ENCODE measurements at regions not wholly inside any gene's neighbourhood (a gene's known extent, or its start where the extent isn't known, plus 50 kb on each side); places are given as distances from the start of the nearest gene placed in this dataset.
"Not testable (repeated sequence)": the region's sequence is repeated elsewhere in the genome, so short reads cannot be mapped to it uniquely, and the experiment has no call there.

- no peak for DNase-seq
Observed at GRCh38 chrX:42443267-42443666, 334.7 kb downstream of the PPP1R2C start.

GRCh38 chrX:42442745-42443144 lies 335.2 kb downstream of the PPP1R2C start:
- DNase-seq = no peak

- no peak for DNase-seq
Observed at GRCh38 chrX:42437211-42437610, 340.8 kb downstream of the PPP1R2C start.

GRCh38 chrX:42434458-42435166 lies 343.4 kb downstream of the PPP1R2C start:
- DNase-seq = no peak

- no peak for DNase-seq
Observed at GRCh38 chrX:42432552-42432951, 345.4 kb downstream of the PPP1R2C start.

- no peak for DNase-seq
Observed at GRCh38 chrX:42422961-42423360, 355.0 kb downstream of the PPP1R2C start.

- no peak for DNase-seq
Observed at GRCh38 chrX:42420426-42420825, 357.5 kb downstream of the PPP1R2C start.

- DNase-seq = no peak
Observed at GRCh38 chrX:42415636-42416035, 362.3 kb downstream of the PPP1R2C start.

- no peak for DNase-seq
Observed at GRCh38 chrX:42414057-42414456, 363.9 kb downstream of the PPP1R2C start.

GRCh38 chrX:42399632-42400024 lies 378.3 kb downstream of the PPP1R2C start:
- DNase-seq = no peak

GRCh38 chrX:42398967-42399631 lies 378.9 kb downstream of the PPP1R2C start:
- DNase-seq = no peak

- DNase-seq = no peak
Observed at GRCh38 chrX:42396136-42396535, 381.8 kb downstream of the PPP1R2C start.

GRCh38 chrX:42392846-42393245 lies 385.1 kb downstream of the PPP1R2C start:
- no peak for DNase-seq

GRCh38 chrX:42386681-42387080 lies 391.3 kb downstream of the PPP1R2C start:
- no peak for DNase-seq

GRCh38 chrX:42385730-42386129 lies 392.2 kb downstream of the PPP1R2C start:
- no peak for DNase-seq

GRCh38 chrX:42384956-42385355 lies 393.0 kb downstream of the PPP1R2C start:
- DNase-seq = peak in 13 of 56 donors; percentile 0 to 4 (median 0)

GRCh38 chrX:42378857-42379256 lies 399.1 kb downstream of the PPP1R2C start:
- no peak for DNase-seq

- no peak for DNase-seq
Observed at GRCh38 chrX:42375086-42375485, 402.9 kb downstream of the PPP1R2C start.

GRCh38 chrX:42366181-42366580 lies 411.8 kb downstream of the PPP1R2C start:
- DNase-seq = no peak

- DNase-seq = no peak
Observed at GRCh38 chrX:42362219-42362618, 415.7 kb downstream of the PPP1R2C start.

- DNase-seq = not testable (repeated sequence)
Observed at GRCh38 chrX:42342981-42343380, 419.6 kb upstream of the CASK start.
